M059J (cell line): ENCODE measurements at regions not wholly inside any gene's neighbourhood (a gene's known extent, or its start where the extent isn't known, plus 50 kb on each side); places are given as distances from the start of the nearest gene placed in this dataset.
A peak's percentile ranks its signal among the peaks of the same experiment; 100 is the strongest.
"Not testable (repeated sequence)": the region's sequence is repeated elsewhere in the genome, so short reads cannot be mapped to it uniquely, and the experiment has no call there.

Experiments used
- DNase-seq: peaks from one replicate; pipeline ENCODE4 v3.0.0-alpha.2; 2012; ENCODE audit warnings: low read depth

GRCh38 chr12:42030588-42030987 is 114.1 kb downstream of the GXYLT1 start:
- DNase-seq, result no peak

- no peak for DNase-seq
Observed at GRCh38 chr12:42027546-42027945, 117.1 kb downstream of the GXYLT1 start.

GRCh38 chr12:42024495-42024830 is 120.2 kb downstream of the GXYLT1 start:
- DNase-seq, result no peak

GRCh38 chr12:42023733-42024494 is 120.8 kb downstream of the GXYLT1 start:
- peak; percentile 66 for DNase-seq

- DNase-seq, result not testable (repeated sequence)
Observed at GRCh38 chr12:42021937-42022336, 122.7 kb downstream of the GXYLT1 start.

- DNase-seq, result peak; percentile 66
Observed at GRCh38 chr12:42021469-42021868, 123.2 kb downstream of the GXYLT1 start.

GRCh38 chr12:42020226-42020625 is 124.4 kb downstream of the GXYLT1 start:
- no peak for DNase-seq

GRCh38 chr12:42019746-42020145 is 124.9 kb downstream of the GXYLT1 start:
- no peak for DNase-seq

GRCh38 chr12:42017051-42017450 is 127.6 kb downstream of the GXYLT1 start:
- no peak for DNase-seq

- DNase-seq, result no peak
Observed at GRCh38 chr12:42015051-42015461, 129.6 kb downstream of the GXYLT1 start.

GRCh38 chr12:42012501-42012900 is 132.2 kb downstream of the GXYLT1 start:
- DNase-seq, result peak; percentile 85

GRCh38 chr12:42010715-42011114 is 134.0 kb downstream of the GXYLT1 start:
- no peak for DNase-seq

- DNase-seq, result no peak
Observed at GRCh38 chr12:42010257-42010656, 134.4 kb downstream of the GXYLT1 start.

- DNase-seq, result no peak
Observed at GRCh38 chr12:42008996-42009395, 135.7 kb downstream of the GXYLT1 start.

GRCh38 chr12:42003031-42003430 is 141.6 kb downstream of the GXYLT1 start:
- no peak for DNase-seq

GRCh38 chr12:42002563-42002962 is 142.1 kb downstream of the GXYLT1 start:
- no peak for DNase-seq

- DNase-seq, result no peak
Observed at GRCh38 chr12:41998436-41998835, 146.2 kb downstream of the GXYLT1 start.

GRCh38 chr12:41993283-41993682 is 151.4 kb downstream of the GXYLT1 start:
- DNase-seq, result no peak

GRCh38 chr12:41992692-41993215 is 151.9 kb downstream of the GXYLT1 start:
- DNase-seq, result no peak

- DNase-seq, result no peak
Observed at GRCh38 chr12:41992022-41992421, 152.7 kb downstream of the GXYLT1 start.

- DNase-seq, result no peak
Observed at GRCh38 chr12:41988715-41989114, 156.0 kb downstream of the GXYLT1 start.

- DNase-seq, result not testable (repeated sequence)
Observed at GRCh38 chr12:41986513-41986912, 158.2 kb downstream of the GXYLT1 start.

GRCh38 chr12:41983856-41984255 is 160.8 kb downstream of the GXYLT1 start:
- DNase-seq, result peak; percentile 37

GRCh38 chr12:41983394-41983793 is 161.3 kb downstream of the GXYLT1 start:
- peak; percentile 25 for DNase-seq
